IMR-90 (cell line): ENCODE measurements at regions not wholly inside any gene's neighbourhood (a gene's known extent, or its start where the extent isn't known, plus 50 kb on each side); places are given as distances from the start of the nearest gene placed in this dataset.

Experiments used
- BHLHE40 ChIP-seq: fragments of 150-350 bp; IDR thresholded peaks from 2 replicates; pipeline ENCODE4 v1.6.1; 2016; ENCODE audit warnings: mild to moderate bottlenecking, low read depth, low read length
- CEBPB ChIP-seq: IDR thresholded peaks from 2 replicates; pipeline ENCODE4 v1.6.1; 2012; ENCODE audit warnings: low read depth, low read length, improper control_type of control experiment
- MAZ ChIP-seq: IDR thresholded peaks from 2 replicates; pipeline ENCODE4 v1.6.1; 2012; ENCODE audit warnings: low read depth, mild to moderate bottlenecking, low read length, improper control_type of control experiment, moderate library complexity, borderline replicate concordance
- NFE2L2 ChIP-seq: fragments of 150-350 bp; IDR thresholded peaks from 2 replicates; pipeline ENCODE4 v1.6.1; 2016; ENCODE audit warnings: low read depth, mild to moderate bottlenecking, low read length
- POLR2A ChIP-seq: IDR thresholded peaks from 2 replicates; pipeline ENCODE4 v1.6.1; 2012; ENCODE audit warnings: mild to moderate bottlenecking, low read depth, low read length
- RAD21 ChIP-seq: IDR thresholded peaks from 2 replicates; pipeline ENCODE4 v1.6.1; 2012; ENCODE audit warnings: low read length, improper control_type of control experiment
- RFX5 ChIP-seq: IDR thresholded peaks from 2 replicates; pipeline ENCODE4 v1.8.0; 2012; ENCODE audit warnings: low read depth, mild to moderate bottlenecking, low read length, moderate library complexity
- TF ChIP-seq, protein P1 (sequence below): conservative IDR thresholded peaks from 2 replicates; pipeline ENCODE4 v1.5.1; 2012; ENCODE audit warnings: mild to moderate bottlenecking, low read depth, low read length, improper control_type of control experiment
- TF ChIP-seq, protein P2 (sequence below): fragments of 150-350 bp; IDR thresholded peaks from 2 replicates; pipeline ENCODE4 v1.6.1; 2017; ENCODE audit warnings: mild to moderate bottlenecking, antibody characterized with exemption, low read length, low read depth
- TF ChIP-seq, protein P3 (sequence below): fragments of 150-350 bp; IDR thresholded peaks from 2 replicates; pipeline ENCODE4 v1.6.1; 2016; ENCODE audit warnings: low read depth, mild to moderate bottlenecking, low read length, moderate library complexity, borderline replicate concordance

DNA sequence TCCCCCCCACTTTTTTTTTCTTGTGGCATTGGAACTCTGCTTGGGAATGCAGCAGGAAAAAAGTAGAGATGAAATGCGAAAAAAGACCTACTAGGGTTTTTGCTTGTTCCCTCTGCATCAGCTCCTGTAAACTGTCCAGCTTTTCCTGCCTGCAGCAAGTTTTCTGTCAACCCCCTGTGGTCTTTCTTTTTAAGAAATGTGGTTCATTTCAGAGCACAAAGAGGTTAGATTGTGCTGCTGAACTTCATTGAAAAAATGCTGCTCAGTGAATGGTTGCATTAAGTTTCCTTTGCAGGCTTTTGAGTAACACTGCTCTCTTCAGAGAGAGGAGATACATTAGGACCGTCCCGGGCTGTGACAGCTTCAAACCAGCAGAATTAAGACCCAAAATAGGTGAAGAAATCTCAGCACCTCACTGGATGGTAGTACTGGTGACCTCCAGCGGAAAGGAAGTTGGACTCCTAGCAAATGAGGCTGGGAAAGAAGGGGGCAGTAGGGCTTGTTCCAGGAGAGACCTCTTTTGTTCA, 80.7 kb downstream of the NDUFS5 start:
- TF ChIP-seq POLR2A, result no peak
- TF ChIP-seq, protein P1, sequence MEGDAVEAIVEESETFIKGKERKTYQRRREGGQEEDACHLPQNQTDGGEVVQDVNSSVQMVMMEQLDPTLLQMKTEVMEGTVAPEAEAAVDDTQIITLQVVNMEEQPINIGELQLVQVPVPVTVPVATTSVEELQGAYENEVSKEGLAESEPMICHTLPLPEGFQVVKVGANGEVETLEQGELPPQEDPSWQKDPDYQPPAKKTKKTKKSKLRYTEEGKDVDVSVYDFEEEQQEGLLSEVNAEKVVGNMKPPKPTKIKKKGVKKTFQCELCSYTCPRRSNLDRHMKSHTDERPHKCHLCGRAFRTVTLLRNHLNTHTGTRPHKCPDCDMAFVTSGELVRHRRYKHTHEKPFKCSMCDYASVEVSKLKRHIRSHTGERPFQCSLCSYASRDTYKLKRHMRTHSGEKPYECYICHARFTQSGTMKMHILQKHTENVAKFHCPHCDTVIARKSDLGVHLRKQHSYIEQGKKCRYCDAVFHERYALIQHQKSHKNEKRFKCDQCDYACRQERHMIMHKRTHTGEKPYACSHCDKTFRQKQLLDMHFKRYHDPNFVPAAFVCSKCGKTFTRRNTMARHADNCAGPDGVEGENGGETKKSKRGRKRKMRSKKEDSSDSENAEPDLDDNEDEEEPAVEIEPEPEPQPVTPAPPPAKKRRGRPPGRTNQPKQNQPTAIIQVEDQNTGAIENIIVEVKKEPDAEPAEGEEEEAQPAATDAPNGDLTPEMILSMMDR, result no peak
- no peak for TF ChIP-seq RAD21
- no peak for TF ChIP-seq BHLHE40
- no peak for TF ChIP-seq CEBPB
- no peak for TF ChIP-seq RFX5
- TF ChIP-seq, protein P2, sequence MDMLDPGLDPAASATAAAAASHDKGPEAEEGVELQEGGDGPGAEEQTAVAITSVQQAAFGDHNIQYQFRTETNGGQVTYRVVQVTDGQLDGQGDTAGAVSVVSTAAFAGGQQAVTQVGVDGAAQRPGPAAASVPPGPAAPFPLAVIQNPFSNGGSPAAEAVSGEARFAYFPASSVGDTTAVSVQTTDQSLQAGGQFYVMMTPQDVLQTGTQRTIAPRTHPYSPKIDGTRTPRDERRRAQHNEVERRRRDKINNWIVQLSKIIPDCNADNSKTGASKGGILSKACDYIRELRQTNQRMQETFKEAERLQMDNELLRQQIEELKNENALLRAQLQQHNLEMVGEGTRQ, result no peak
- no peak for TF ChIP-seq NFE2L2
- TF ChIP-seq, protein P3, sequence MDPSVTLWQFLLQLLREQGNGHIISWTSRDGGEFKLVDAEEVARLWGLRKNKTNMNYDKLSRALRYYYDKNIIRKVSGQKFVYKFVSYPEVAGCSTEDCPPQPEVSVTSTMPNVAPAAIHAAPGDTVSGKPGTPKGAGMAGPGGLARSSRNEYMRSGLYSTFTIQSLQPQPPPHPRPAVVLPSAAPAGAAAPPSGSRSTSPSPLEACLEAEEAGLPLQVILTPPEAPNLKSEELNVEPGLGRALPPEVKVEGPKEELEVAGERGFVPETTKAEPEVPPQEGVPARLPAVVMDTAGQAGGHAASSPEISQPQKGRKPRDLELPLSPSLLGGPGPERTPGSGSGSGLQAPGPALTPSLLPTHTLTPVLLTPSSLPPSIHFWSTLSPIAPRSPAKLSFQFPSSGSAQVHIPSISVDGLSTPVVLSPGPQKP, result no peak
- TF ChIP-seq MAZ, result no peak
